T47D (cell line): ENCODE measurements at regions not wholly inside any gene's neighbourhood (a gene's known extent, or its start where the extent isn't known, plus 50 kb on each side); places are given as distances from the start of the nearest gene placed in this dataset.

ENCODE experiments used
- DNase-seq, 2 experiments: peaks; one replicate each; pipeline versions ENCODE4 v3.0.0 to v3.0.0-alpha.2; 2011 to 2012; ENCODE audit warnings: low read depth in 1 of 2, low spot score in 1 of 2
- JUND ChIP-seq: IDR thresholded peaks from 2 replicates; pipeline ENCODE4 v1.6.1; 2012; ENCODE audit warnings: low read depth
- in situ Hi-C: cut with HindIII; loops from 2 replicates; pipeline ENCODE4 v1.10.0; 2016; ENCODE audit warnings: low sequenced_read_pairs, low pct_unique_long_range_greater_than_20kb

DNA sequence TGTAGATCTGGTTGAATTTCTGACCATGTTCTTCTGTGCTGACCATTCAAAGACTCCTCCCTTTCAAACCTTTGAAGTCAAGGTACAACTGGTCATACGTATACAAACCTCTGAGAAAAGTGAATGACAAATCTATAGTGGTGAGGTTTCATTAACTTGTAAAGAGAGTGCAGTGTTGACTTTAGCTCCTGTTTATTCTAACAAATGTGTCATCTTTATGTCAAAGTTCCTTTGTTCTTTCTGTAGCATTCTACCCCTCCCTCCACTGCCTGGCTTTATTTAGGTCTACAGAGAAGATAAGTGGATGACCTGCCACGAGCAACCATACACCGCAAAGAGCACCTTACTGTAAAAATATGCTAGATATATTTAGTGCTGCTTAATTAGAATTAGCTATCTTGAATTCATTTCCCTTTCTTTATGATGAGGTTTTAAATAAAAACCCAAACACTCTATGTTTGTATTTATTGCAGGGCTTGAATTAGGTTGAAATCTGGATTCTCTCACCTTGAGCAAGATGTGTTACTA, 520.0 kb upstream of the CDH11 start:
- no peak for TF ChIP-seq JUND
- no peak for DNase-seq
- in situ Hi-C loops: no loop called here

DNA sequence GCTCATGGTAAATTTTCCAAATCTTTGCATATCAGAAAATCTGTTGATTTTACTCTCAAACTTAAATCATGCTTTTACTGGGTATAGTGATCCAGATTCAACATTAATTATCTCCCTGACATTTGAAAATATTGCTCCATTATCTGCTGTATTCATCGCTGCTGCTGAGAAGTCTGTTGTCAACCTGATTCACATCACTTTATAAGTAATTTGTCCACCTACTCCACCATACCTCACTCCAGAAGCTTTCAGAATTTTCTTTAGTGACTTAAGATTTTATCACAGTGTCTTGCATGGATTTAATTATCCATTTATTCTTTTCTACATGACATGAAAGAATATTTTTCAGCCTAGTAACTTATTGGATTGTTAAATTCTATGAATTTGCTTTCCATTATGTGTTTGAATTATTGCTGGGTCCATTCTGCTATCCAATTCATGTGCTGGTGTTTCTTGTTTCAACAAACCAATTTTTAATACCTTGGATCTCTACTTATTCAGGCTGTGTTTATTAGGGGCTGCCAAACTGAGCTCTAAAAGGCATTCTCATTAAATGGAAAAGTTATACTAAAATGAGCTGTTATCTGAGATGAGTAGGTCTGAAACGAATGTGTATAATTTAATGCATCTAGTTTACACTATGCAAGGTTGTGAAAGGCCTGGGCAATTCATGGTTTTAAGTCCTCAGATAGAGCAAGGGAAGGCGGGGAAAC, 519.3 kb upstream of the CDH11 start:
- TF ChIP-seq JUND: no peak
- DNase-seq: no peak
- in situ Hi-C loops: no loop called here

GRCh38 chr16:65634833-65635232, 513.0 kb upstream of the CDH11 start:
- in situ Hi-C loops: no loop called here

GRCh38 chr16:65634291-65634690, 512.4 kb upstream of the CDH11 start:
- in situ Hi-C loops: no loop called here
- no peak for DNase-seq
- TF ChIP-seq JUND: no peak

More at GRCh38 chr16:65634833-65635232, 513.0 kb upstream of the CDH11 start:
- no peak for DNase-seq
- no peak for TF ChIP-seq JUND

GRCh38 chr16:65624666-65625065, 502.8 kb upstream of the CDH11 start:
- TF ChIP-seq JUND: no peak
- in situ Hi-C loops: no loop called here
- no peak for DNase-seq

DNA sequence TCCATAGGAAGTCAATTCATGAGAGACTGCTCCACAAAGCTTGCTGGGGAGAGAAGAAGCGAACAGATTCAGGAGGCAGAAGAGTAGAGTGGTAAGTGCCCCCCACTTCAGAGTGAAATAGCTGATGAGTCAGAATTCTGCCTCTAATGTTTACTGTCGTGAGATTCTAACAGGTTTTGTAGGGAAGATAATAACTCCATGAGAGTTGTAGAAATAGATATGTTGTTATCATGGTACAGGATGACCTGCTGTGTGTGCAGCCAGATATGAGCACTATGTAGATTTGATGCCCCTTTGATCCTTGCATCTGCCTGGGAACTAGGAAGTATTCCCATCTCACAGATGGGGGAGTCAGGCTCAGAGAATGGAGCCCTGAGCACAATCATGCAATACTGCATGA, 502.4 kb upstream of the CDH11 start:
- in situ Hi-C loops: no loop called here
- no peak for TF ChIP-seq JUND
- no peak for DNase-seq

DNA sequence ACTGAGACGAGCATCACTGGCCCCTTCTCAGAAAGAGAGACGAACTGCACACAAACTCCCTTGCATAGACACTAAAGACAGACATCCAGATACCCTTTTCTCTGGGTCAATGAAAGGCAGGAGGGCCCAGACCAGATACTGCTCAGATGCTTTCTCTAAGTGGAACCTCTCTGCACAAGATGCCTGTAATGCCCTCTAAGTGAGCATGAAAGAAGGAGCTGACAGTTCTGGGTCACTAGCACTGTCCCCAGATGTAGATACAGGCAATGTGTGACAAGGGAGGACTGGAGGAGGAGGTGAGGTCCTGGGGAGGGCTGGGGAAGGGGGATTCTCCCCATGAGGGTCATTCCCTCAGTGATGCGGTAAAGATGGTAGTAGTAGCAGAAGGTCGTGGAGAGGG, 501.0 kb upstream of the CDH11 start:
- no peak for DNase-seq
- in situ Hi-C loops: no loop called here
- TF ChIP-seq JUND: no peak

- in situ Hi-C loops: no loop called here
- no peak for DNase-seq
- TF ChIP-seq JUND: no peak
These were observed 500.3 kb upstream of the CDH11 start for GRCh38 chr16:65622151-65622550.

GRCh38 chr16:65621640-65622039, 499.8 kb upstream of the CDH11 start:
- no peak for DNase-seq
- in situ Hi-C loops: no loop called here
- TF ChIP-seq JUND: no peak

DNA sequence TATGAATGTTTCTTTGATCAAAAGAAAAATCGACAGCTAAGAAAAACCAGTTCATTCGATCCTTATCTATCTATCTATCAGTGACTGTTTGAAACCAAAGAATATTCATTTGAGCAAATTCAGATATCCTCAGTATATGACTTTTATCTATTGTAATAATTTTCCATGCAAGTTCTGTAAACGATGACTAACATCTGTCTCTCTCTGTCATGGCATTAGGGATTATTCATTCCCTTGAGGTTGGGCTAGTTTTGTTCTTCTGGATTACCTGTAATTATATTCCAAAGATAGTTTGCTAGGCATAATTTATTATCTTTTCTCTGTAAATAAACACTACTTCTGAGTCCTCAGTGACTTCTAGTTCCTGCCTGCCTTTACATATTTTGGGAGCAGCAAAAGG, 497.7 kb upstream of the CDH11 start:
- in situ Hi-C loops: no loop called here
- TF ChIP-seq JUND: no peak
- no peak for DNase-seq

DNA sequence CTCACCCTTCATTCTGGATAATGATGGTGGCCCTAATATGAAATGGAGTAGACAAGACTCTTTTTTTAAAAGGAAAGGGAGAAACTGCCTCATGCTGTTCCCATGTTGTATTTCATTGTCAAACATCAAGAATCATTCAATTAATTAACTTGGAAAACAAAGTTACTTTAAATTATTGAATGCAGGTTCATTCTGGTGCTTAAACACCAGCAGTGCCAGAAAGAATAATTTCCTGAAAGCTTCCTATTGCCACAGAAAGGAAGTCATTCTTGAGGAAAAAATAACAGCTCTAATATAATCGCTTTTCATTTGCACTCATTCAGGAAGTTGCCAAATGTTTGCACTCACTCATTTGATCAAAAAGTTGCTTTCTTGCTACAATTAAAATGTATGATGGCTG, 497.1 kb upstream of the CDH11 start:
- no peak for DNase-seq
- in situ Hi-C loops: no loop called here
- no peak for TF ChIP-seq JUND

- no peak for DNase-seq
- no peak for TF ChIP-seq JUND
- in situ Hi-C loops: no loop called here
These were observed 496.5 kb upstream of the CDH11 start for GRCh38 chr16:65618333-65618732.

- no peak for DNase-seq
- TF ChIP-seq JUND: no peak
- in situ Hi-C loops: no loop called here
These were observed 495.6 kb upstream of the CDH11 start for GRCh38 chr16:65617421-65617820.

GRCh38 chr16:65608455-65608854, 486.6 kb upstream of the CDH11 start:
- no peak for TF ChIP-seq JUND
- in situ Hi-C loops: no loop called here
- DNase-seq: no peak
